Esophagus muscularis mucosa (tissue), 4 donors: ENCODE measurements at regions not wholly inside any gene's neighbourhood (a gene's known extent, or its start where the extent isn't known, plus 50 kb on each side); places are given as distances from the start of the nearest gene placed in this dataset.

Experiments
- DNase-seq: peaks from one replicate; pipeline ENCODE4 v3.0.0-alpha.2; 2017; ENCODE audit errors: extremely low spot score
- H3K27ac ChIP-seq, 4 donors: fragments of 200-600 bp; sonication (generic); replicated peaks in 1 of 4; 1 replicate in 3 of 4; 2 replicates in 1 of 4; pipeline ENCODE4 v1.5.1; 2016 to 2019; ENCODE audit warnings: mild to moderate bottlenecking in 1 of 4
- H3K27me3 ChIP-seq, 4 donors: fragments of 200-600 bp; sonication (generic); one replicate each; pipeline versions ENCODE4 v1.5.1 to v1.6.0; 2016 to 2019
- H3K36me3 ChIP-seq, 4 donors: fragments of 200-600 bp; sonication (generic); one replicate each; pipeline ENCODE4 v1.5.1; 2016 to 2019
- H3K4me1 ChIP-seq, 4 donors: fragments of 200-600 bp; sonication (generic); one replicate each; pipeline ENCODE4 v1.5.1; 2016 to 2019
- H3K4me3 ChIP-seq, 4 donors: fragments of 200-600 bp; sonication (generic); 1 replicate in 2 of 4; 2 replicates in 2 of 4; pipeline ENCODE4 v1.5.1; 2016 to 2019; ENCODE audit warnings: mild to moderate bottlenecking in 4 of 4, moderate library complexity in 1 of 4
- H3K9me3 ChIP-seq, 4 donors: fragments of 200-600 bp; sonication (generic); 1 replicate in 3 of 4; 2 replicates in 1 of 4; pipeline ENCODE4 v1.5.1; 2016 to 2019
- CTCF ChIP-seq, 3 experiments: fragments of 200-600 bp in 2 of 3; fragments of 450-650 bp in 1 of 3; sonication (generic) in 2 of 3; IDR thresholded peaks; one replicate each; pipeline ENCODE4 v1.5.1; 2017 to 2019; ENCODE audit warnings: antibody characterized with exemption in 3 of 3, mild to moderate bottlenecking in 2 of 3, moderate library complexity in 1 of 3
- EP300 ChIP-seq: sonication (generic); formaldehyde crosslinking; IDR thresholded peaks from one replicate; pipeline ENCODE4 v1.6.1; 2017; ENCODE audit warnings: antibody characterized with exemption
- POLR2A ChIP-seq: fragments of 450-650 bp; IDR thresholded peaks from one replicate; pipeline ENCODE4 v1.6.1; 2017; ENCODE audit warnings: antibody characterized with exemption, moderate library complexity, mild to moderate bottlenecking, low read depth
- POLR2AphosphoS5 ChIP-seq, 2 donors: sonication (generic); formaldehyde crosslinking; IDR thresholded peaks; one replicate each; pipeline ENCODE4 v1.6.1; 2017; ENCODE audit warnings: antibody characterized with exemption in 2 of 2
- WGBS: methylation state at CpG from one replicate; pipeline ENCODE4 v1.1.5; 2018; 5-methylcytosine and 5-hydroxymethylcytosine counted together
- intact Hi-C: fragments of 100-400 bp; cut with DNase I; formaldehyde crosslinking; loops from one replicate; pipeline ENCODE4 v1.15.1; 2023

- H3K36me3 ChIP-seq = no peaks in the 10 kb centered on the region
- no peaks in the 10 kb centered on the region for H3K27me3 ChIP-seq
- no peak for TF ChIP-seq POLR2A
- TF ChIP-seq EP300 = no peak
- no peak for TF ChIP-seq CTCF (IDR thresholded peaks at IDR 0.05)
- no peak for TF ChIP-seq POLR2AphosphoS5 (IDR thresholded peaks at IDR 0.05)
- no peak overlapping the region for H3K4me3 ChIP-seq
- H3K9me3 ChIP-seq = peaks cover 0 to 32% (median 20%) of the 10 kb centered on the region in 4 donors
- no peak overlapping the region for H3K27ac ChIP-seq
- no peaks in the 10 kb centered on the region for H3K4me1 ChIP-seq
- WGBS = 90% methylated on average over 1 of the region's 1 CpG
- DNase-seq = no peak
- intact Hi-C loops = no loop called here
Observed at GRCh38 chr13:22412452-22412851, 741.6 kb downstream of the FGF9 start.

- Histone ChIP-seq H3K27me3 (no peaks in the 10 kb centered on the region), H3K4me1 (no peaks in the 10 kb centered on the region), H3K4me3 (no peak overlapping the region), H3K9me3 (no peaks in the 10 kb centered on the region), H3K27ac (no peak overlapping the region), H3K36me3 (no peaks in the 10 kb centered on the region)
- no peak for DNase-seq
- TF ChIP-seq EP300 = no peak
- intact Hi-C loops = no loop called here
Observed at GRCh38 chr13:22422023-22422422, 751.1 kb downstream of the FGF9 start.

- WGBS = 70% methylated on average over 7 of the region's 7 CpGs
- Histone ChIP-seq H3K4me3 (no peak overlapping the region), H3K27ac (no peak overlapping the region), H3K9me3 (no peaks in the 10 kb centered on the region), H3K27me3 (no peaks in the 10 kb centered on the region), H3K4me1 (no peaks in the 10 kb centered on the region), H3K36me3 (no peaks in the 10 kb centered on the region)
- intact Hi-C loops = no loop called here
- DNase-seq = no peak
- TF ChIP-seq POLR2AphosphoS5 (IDR thresholded peaks at IDR 0.05) (no peak), CTCF (IDR thresholded peaks at IDR 0.05) (no peak), POLR2A (no peak), EP300 (no peak)
Observed at GRCh38 chr13:22422712-22423111, 751.8 kb downstream of the FGF9 start.

- no peak for DNase-seq
- no peaks in the 10 kb centered on the region for H3K27me3 ChIP-seq
- no peak for TF ChIP-seq POLR2AphosphoS5 (IDR thresholded peaks at IDR 0.05)
- no peak for TF ChIP-seq CTCF (IDR thresholded peaks at IDR 0.05)
- TF ChIP-seq POLR2A = no peak
- no peak for TF ChIP-seq EP300
- H3K4me3 ChIP-seq = no peak overlapping the region
- H3K9me3 ChIP-seq = no peaks in the 10 kb centered on the region
- 88% methylated on average over 1 of the region's 1 CpG for WGBS
- intact Hi-C loops = no loop called here
- no peaks in the 10 kb centered on the region for H3K36me3 ChIP-seq
- no peak overlapping the region for H3K27ac ChIP-seq
- H3K4me1 ChIP-seq = no peaks in the 10 kb centered on the region
Observed at GRCh38 chr13:22423261-22423660, 752.4 kb downstream of the FGF9 start.

- Histone ChIP-seq H3K4me3 (no peak overlapping the region), H3K9me3 (no peaks in the 10 kb centered on the region), H3K36me3 (no peaks in the 10 kb centered on the region), H3K4me1 (no peaks in the 10 kb centered on the region), H3K27ac (no peak overlapping the region), H3K27me3 (no peaks in the 10 kb centered on the region)
- no peak for TF ChIP-seq CTCF (IDR thresholded peaks at IDR 0.05)
- intact Hi-C loops = no loop called here
- DNase-seq = no peak
- WGBS = 84% methylated on average over 4 of the region's 4 CpGs
Observed at GRCh38 chr13:22425087-22425486, 754.2 kb downstream of the FGF9 start.
